ENCODE measurements at regions not wholly inside any gene's neighbourhood (a gene's known extent, or its start where the extent isn't known, plus 50 kb on each side); places are given as distances from the start of the nearest gene placed in this dataset.

GRCh38 chr17:34765291-34765690 is 185.9 kb downstream of the TMEM132E start:
- no peaks in the 10 kb centered on the region for H3K9me3 Mint-ChIP-seq
- TF ChIP-seq CTCF (conservative IDR thresholded peaks at IDR 0.05), result no peak
- Histone ChIP-seq H2BK12ac (ENCODE audit: insufficient read length, low read depth, low read length) (no peak overlapping the region), H3K4me2 (ENCODE audit: insufficient read depth, insufficient read length, low read length) (no peak overlapping the region), H3K79me1 (ENCODE audit: insufficient read depth, low read depth, low read length, poor library complexity, severe bottlenecking) (no peaks in the 10 kb centered on the region), H3K79me2 (ENCODE audit: insufficient read depth, low read length) (no peaks in the 10 kb centered on the region), H3T11ph (ENCODE audit: low read length) (no peak overlapping the region), H3K27me3 (ENCODE audit: insufficient read depth, low read length) (0 out of 2 replicates have a peak, but pooled peaks cover 2% of the 10 kb centered on the region), H2BK15ac (ENCODE audit: low read depth, low read length) (no peak overlapping the region), H2AFZ (ENCODE audit: low read length) (no peak overlapping the region), H4K8ac (replicated peaks; ENCODE audit: insufficient read length, low read depth, low read length) (no peak overlapping the region), H3K56ac (ENCODE audit: insufficient read length, low read depth, low read length) (no peak overlapping the region), H3K4me1 (ENCODE audit: insufficient read depth, low read length) (peaks cover 5% of the 10 kb centered on the region; the same call in 1 of the 2 replicates), H3K14ac (ENCODE audit: insufficient read depth, low read length) (no peak overlapping the region), H4K91ac (ENCODE audit: insufficient read length, low read depth, low read length) (no peak overlapping the region), H3K23ac (ENCODE audit: insufficient read length, low read depth, low read length) (no peak overlapping the region), H3K18ac (ENCODE audit: insufficient read length, low read depth, low read length) (no peak overlapping the region), H4K20me1 (ENCODE audit: control insufficient read depth, insufficient read depth, insufficient read length) (no peaks in the 10 kb centered on the region), H2BK5ac (ENCODE audit: insufficient read length, low read length) (no peak overlapping the region), H3K27ac (ENCODE audit: insufficient read length, low read depth, low read length) (no peak overlapping the region), H2BK20ac (ENCODE audit: low read depth, low read length, poor library complexity, severe bottlenecking) (no peak overlapping the region), H2BK120ac (ENCODE audit: low read depth, low read length, poor library complexity, severe bottlenecking) (no peak overlapping the region), H2AK5ac (ENCODE audit: insufficient read length, low read length) (no peak overlapping the region), H3K4ac (ENCODE audit: low read depth, low read length) (no peak overlapping the region), H3K9ac (ENCODE audit: extremely low read depth, insufficient read length, low read length) (no peak overlapping the region), H4K5ac (ENCODE audit: insufficient read length, low read depth, low read length) (no peak overlapping the region), H3K23me2 (ENCODE audit: insufficient read length, low read depth, low read length, poor library complexity, severe bottlenecking) (no peaks in the 10 kb centered on the region), H3K9me3 (ENCODE audit: control insufficient read depth, low read depth, low read length) (no peaks in the 10 kb centered on the region)
- no CpG with 5 or more reads among the region's 5 CpGs for whole genome bisulfite sequencing (ENCODE audit: extremely low coverage, insufficient read length, low lambda C conversion rate)
- no peaks in the 10 kb centered on the region for H3K36me3 Mint-ChIP-seq (ENCODE audit: insufficient read depth in 1 of 3, low read depth in 3 of 3)
- H3K4me1 Mint-ChIP-seq, result peaks cover 20 to 44% of the 10 kb centered on the region in 2 experiments
- H3K4me3 Mint-ChIP-seq, result no peak overlapping the region
- H3K27me3 Mint-ChIP-seq (ENCODE audit: low read depth), result peaks cover 5% of the 10 kb centered on the region
- H3K27ac Mint-ChIP-seq, result no peak overlapping the region
- DNase-seq, result peak; percentile 23

Data from H9 (cell line).